AML-193 (cell line): ENCODE measurements at regions not wholly inside any gene's neighbourhood (a gene's known extent, or its start where the extent isn't known, plus 50 kb on each side); places are given as distances from the start of the nearest gene placed in this dataset.
"Not testable (repeated sequence)": the region's sequence is repeated elsewhere in the genome, so short reads cannot be mapped to it uniquely, and the experiment has no call there.

Experiments
- DNase-seq, 2 experiments: peaks; one replicate each; lab custom pipeline; 2025; lab: John Stamatoyannopoulos, UW

DNA sequence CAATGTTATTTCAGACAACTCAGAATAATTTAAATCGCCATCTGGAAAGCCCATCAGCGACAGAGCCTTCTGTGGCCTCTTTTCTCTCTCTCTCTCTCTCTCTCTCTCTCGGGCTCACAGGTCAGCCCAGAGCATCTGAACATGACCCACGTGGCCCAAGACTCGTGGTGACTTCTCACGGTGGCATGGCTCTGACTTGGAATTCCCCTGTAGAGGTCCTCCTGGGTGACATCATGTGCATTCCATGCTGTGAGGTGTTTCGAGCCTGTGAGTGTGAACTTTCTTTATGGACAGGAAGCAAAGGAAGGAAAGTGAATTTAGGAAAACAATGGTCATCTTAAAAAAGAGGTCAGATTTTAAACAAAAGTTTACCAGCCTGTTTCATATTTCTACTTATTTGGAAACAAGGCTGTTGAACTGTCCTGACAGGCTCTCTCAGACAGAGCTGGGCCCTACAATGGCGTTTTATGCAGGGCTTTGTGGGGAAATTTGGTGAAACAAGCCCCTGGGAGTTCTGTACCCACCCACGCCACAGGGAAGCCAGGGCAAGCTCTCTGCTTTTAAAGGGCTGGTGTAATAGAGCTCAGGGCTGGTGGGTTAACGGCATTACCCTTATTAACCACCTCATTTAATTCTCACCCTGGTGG lies 359.7 kb upstream of the ZNF32 start:
- no peak for DNase-seq

DNA sequence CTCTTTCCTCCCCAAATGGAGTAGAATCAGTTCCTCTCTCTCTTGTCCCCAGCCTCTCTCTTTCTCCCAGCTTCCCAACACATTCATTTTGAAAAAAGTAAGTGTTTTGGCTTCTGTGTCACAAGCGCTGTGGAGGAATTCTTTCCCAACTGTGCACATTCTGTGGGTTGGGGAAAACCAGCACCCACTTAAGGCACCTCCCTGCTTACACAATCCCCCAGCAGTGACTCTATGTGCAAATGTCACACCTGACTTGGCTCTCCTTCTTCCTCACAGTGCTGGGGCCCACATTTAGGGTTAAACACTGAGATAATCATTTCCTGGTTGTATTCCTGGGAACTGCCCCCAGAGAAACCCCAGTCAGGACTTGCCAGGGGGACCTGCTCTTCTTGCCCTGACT lies 358.1 kb upstream of the ZNF32 start:
- no peak for DNase-seq

DNA sequence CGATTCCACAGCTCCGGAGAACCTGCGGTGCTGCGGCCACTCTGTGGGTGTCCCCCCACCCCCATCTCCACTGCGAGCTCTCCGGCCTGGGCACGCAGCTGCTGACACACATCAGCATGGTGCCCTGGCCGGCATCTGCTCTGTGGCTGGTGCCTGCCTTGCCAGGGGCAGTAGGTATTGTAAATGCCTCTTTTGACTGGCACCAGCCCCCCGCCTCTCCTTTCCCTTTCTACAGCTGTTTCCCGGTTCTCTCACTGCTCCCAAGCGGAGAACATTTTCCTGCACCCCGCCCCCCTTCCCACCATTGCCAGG lies 357.1 kb upstream of the ZNF32 start:
- no peak for DNase-seq

DNA sequence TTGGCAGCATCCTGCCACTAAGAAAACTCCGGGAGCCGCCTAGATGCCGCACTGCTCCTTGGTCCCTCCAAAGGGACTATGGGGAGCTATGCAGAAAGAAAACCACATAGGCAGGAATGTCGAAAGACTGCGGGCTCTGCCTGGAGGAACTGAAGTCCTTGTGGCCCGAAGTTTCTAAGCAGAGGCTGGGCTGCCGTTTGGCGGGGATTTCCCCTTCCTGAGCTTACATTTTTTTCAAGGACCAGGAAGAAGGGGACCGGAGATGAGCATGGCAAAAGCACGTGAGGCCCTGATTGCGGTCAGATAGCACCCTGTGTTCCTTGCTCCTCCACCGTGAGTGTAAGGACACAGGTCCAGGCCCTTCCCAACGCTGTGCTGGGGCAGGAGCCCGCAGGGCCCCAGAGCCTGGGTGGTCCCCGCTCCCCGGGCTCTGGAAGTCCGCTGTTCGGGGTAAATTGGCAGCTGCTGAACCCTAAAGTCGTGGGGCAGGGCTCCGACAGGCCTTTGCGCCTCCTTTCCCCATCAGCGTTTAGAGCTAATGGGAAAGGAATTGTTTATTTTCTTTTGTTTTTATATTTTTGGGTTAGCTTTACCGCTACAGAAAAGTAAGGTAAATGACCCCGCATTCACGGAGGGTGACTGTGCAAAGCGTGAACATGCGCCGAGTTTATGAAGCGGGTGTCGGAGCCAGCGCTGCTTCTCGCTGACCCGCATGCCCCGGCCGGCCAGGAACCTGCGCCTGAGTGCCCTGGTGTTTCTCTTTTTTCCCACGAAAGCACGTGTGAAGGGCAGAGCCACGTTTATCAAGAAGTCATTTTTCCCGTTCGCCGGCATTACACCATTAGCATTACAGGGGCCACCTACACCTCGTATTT lies 356.5 kb upstream of the ZNF32 start:
- no peak for DNase-seq

DNA sequence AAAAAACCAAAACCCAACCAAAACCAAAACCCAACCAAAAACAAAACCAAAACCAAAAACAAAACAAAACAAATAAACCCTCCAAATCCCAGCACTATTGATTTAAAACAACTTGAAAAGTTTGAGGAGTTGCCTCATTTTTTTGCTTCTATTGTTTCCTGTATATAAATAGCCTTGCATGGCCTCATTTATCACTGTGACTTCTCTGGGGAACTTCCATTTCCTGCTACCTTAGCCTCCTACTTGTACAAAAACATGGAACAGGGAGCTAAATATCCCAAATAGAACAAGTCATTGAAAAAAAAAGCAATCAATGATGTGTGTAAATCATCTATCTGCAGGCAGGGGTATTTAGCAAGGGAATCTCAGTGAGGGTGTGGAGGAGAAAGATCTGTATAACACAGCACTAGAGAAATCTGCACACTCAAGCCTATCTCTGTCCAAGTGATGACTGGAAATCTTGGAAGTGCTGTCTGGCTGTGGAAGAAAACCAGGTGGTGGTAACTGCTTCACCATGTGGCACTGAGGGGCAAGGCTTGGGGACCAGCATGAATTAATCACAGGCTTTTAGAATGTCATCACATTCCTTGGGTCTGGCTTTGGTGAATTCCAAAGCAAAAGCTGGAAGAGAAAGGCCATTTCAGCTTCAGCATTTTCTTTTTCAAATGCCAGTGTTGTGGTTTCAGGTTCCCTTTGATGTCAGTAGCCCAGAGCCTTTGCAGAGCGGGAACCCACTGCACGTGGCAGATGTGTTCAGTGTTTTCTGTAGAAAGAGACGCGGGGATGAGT lies 349.5 kb upstream of the ZNF32 start:
- no peak for DNase-seq

DNA sequence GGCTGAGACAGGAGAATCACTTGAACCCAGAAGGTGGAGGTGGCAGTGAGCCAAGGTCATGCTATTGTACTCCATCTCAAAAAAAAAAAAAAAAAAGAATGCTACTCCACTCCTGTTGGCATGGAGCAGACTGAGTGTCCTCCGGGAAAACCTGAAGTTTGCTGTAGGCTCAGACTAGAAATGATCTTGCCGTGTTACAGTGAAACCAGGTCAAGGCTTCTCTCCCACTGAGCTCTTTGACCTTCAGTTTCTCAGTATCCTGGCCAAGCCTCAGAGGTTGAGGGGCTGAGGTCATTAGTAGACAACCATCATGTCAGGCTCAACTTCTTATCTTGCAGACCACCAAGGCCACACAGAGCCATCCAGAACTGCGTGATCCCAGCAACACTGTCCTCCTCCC lies 348.6 kb upstream of the ZNF32 start:
- no peak for DNase-seq

DNA sequence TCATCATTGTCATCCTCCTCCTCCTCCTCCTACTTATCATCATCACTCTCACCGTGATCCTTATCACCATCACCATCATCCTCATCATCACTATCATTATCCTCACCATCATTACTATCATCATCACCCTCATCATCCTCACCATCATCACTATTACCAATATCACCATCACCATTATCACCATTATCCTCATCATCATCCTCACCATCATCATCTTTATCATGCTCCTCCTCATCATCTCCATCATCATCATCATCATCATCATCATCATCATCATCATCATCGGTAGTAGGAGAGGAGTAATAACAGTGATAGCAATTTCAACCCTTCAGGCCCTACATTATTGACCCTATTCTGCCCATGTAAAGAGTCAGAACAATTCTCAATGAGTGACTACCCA lies 345.9 kb upstream of the ZNF32 start:
- no peak for DNase-seq

DNA sequence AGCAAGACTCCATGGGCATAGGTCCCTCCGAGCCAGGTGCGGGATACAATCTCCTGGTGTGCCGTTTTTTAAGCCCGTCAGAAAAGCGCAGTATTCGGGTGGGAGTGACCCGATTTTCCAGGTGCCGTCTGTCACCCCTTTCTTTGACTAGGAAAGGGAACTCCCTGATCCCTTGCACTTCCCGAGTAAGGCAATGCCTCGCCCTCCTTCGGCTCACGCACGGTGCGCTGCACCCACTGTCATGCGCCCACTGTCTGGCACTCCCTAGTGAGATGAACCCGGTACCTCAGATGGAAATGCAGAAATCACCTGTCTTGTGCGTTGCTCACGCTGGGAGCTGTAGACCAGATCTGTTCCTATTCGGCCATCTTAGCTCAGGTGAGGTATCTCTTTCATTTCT lies 344.1 kb upstream of the ZNF32 start:
- not testable (repeated sequence) for DNase-seq

DNA sequence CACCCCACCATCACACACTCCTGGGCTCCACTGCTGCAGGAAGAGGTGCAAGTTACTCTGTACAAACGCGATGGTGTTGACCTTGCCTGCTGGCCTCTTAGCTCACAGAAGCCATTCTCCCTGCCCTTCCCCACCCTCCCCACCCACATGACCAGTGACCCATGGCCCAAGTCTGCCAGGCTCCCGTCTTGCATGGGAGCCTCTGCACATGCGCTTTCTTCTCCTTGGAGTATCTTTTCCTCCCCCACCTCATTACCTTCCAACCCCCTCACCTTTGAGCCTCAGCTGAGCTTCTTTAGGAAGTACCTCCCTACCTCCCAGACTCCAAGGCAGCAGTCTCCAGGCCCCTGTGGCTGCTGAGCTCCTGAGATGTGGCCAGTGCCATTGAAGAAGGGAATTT lies 337.7 kb upstream of the ZNF32 start:
- no peak for DNase-seq

DNA sequence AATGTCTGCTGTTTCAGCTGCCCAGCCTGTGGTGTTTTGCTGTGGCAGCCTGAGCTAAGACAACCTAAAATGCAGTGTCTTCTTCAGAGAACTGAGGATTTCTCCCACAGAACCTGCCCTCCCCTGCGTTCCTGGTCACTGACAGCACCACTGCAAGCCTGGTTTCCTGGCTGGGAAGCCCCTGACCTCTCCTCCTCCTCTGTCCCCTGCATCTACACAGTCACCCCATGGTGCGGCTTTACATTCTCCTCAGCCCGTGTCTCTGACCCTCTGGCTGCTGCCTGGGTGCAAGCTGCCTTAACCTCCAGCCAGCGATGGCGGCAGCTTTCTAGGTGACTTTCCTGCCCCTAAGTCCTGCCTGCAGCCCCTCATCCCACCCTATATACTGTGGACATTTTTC lies 337.3 kb upstream of the ZNF32 start:
- DNase-seq, result no peak

DNA sequence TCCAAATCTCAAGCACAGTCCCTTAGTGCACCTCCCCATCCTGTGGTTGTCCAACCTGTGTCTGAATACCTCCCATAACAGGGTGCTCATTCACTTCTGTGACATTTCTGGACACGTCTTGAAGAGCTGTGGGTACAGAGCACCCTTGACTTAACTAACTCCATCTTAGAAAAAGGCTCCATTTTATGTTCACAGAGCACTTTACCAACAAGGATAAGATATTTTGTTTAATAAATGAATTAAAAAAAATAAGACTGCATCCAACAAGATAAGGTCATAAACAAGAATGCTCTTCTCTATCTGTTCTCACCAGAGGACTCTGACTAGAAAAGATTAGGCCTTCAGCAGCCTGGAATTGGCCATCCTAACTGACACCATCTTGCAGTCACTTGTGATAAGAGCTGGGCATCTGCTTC lies 335.2 kb upstream of the ZNF32 start:
- DNase-seq, result no peak

DNA sequence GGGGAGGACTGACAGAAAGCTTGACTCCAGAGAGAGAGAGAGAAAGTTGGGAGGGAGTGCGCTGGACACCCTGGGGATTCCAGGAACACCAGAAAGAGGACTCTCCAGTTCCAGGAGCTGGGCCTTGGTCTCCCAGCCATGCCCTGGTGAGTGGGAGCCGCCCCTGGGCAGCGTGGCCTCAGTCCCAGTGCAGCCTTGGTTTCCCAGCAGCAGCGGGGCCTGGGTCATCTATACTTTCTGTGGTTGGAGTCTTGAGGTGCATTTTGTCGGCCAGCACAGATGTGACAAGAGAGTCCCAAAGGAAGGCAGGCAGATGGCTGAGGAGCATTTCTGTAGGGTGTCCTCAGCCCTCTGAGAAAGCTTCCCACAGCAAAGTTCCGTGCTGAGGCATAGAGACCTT lies 334.7 kb upstream of the ZNF32 start:
- DNase-seq, result no peak

DNA sequence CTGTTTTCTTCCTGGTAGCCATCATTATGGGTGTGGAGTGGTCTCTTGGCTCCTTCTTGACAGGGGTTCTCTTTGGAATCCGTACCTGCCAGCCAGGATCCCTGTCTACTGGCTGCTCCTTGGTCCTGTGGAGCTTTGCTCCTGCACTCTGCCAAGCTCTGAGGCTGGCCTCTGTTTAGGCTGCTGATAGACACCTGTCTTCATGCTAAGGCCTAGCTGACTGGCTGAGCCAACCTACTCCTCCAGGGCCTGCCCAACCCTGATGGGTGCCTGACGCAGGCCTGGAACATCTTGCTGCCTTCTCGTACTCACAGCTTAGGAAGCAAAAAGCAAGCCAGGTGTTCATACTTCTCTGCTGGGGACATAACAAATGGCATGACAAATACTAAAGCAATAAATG lies 333.6 kb upstream of the ZNF32 start:
- DNase-seq, result no peak

DNA sequence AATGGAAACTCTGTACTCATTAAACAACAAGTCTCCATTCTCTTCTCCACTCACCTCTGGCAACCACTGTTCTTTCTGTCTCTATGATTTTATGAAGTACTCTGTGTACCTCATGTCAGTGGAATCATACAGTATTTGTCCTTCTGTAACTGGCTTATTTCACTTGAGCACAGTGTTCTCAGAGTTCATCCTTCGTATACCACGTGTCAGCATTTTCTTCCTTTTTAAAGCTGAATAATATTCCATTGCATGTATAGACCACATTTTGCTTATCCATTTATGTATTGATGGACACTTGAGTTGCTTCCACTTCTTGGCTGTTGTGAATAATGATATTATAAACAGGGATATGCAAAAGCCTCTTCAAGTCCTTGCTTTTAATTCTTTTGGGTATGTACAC lies 333.0 kb upstream of the ZNF32 start:
- no peak for DNase-seq

DNA sequence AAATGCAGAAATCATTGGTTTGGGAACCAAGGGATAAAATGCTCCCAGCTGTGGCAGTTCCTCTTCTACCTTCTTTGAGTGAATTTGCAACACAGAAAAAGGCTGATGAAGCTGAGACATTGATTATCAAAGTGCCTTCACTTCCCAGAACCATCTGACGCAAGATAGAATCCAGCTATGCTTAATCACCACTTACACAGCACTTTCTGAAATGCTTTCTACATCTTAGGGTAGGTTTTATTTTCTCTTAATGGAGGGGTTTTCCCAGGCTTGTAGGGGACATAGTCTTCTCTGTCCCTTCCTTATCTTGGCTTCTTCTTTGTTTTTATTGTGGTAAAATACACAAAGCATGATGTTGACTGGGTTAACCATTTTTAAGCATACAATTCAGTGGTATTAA lies 332.6 kb upstream of the ZNF32 start:
- no peak for DNase-seq

DNA sequence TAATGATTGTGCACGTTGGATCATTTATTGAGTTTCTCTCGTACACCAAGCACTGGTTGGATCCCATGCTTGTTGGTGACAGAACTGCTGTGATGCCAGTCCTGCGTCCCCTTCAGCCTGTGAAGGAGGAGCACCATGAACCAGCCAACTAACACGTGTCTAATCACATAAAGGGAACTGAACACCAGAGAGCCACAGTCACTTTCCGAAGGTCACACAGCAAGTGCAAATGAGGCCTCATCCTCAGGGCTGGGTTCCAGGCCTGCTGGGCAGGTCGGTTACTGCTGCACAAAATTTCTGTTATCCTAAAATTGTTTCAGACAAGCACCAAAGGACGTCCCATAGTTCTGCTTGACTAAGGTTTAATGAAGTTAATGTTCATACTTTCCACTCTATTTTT lies 332.0 kb upstream of the ZNF32 start:
- DNase-seq, result no peak

DNA sequence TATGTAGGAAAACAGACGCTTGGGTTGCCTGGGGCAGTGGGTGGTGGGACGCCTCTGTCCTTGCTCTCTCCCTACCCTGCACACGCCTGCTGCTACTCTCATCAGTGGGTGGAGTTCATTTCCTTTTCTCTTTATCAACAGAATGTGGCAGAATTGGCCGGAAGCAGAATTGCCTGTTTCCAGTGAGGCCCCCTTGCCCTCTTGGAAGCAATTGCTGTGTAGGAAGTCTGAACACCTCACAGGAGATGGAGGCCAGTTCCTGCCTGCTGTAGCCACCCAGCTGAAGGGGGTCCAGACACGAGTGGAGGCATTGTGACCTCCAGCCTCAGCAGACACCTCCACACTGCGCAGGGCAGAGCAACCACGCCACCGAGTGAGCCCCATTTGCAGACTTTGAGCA lies 331.6 kb upstream of the ZNF32 start:
- DNase-seq, result no peak

DNA sequence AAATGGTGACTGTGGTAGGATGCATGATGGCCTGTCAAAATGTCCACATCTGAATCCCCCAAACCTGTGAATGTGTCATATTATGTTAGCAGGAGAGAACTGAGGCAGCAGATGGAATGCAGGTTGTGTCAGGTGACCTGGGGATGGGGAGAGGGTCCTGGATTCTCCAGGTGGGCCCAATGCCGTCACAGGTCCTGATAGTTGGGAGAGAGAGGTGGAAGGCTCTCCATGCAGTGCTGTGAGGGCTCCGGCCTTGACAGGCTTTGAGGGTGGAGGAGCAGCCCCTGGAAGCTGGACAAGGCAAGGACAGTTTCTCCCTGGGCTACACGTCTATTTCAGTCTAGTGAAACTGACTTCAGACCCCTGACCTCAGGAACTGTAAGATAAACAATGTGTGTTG lies 330.9 kb upstream of the ZNF32 start:
- no peak for DNase-seq

DNA sequence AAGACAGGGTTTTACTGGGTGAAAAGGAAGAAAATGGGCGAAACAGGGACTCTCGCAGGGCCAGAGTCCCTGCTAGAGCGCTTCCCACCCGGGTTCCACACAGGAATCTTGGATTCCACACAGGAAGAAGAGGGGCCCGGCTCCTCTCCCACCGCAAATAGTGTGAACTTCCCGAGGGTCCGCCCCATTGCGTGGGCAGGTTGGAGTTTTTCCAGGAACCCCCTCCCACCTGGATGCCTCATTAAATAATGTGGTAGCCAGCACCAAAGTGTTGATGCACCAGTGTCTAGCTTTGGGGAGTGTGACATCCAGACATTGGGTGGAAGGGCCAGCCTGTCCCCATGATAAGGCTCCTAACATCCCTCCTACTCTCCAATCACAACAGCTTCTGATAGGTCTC lies 330.3 kb upstream of the ZNF32 start:
- DNase-seq, result no peak

DNA sequence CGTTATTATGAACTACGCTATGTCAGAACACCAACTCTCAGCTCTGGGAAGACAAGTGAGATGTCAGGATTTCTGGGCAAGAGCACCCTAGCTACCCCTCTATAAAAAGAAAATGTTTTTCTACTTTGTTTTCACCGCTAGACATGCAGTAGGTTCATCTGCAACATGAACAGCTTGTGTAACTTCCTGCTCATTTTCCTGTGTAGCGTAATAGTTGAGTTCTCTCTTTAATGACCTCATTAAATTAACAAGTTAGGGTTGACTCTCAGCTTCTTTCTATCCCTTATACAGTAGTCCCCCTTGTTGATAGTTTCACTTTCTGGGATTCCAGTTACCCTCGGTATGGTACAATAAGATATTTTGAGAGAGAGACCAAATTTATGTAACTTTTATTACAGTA lies 329.4 kb upstream of the ZNF32 start:
- no peak for DNase-seq

DNA sequence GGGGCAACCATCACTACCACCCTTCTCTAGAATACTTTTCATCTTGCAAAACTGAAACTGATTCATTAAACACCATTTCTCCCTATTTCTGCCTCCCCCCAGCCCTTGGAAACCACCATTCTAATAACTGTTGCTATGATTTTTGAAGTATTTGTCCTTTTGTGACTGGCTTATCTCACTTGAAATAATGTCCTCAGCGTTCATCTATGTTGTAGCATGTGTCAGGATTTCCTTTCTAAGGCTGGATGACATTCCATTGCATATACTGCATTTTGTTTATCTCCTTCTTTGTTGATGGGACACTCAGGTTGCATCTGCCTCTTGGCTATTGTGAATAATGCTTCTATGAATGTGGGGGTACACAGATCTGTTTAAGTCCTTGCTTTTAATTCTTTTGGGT lies 327.6 kb upstream of the ZNF32 start:
- no peak for DNase-seq

DNA sequence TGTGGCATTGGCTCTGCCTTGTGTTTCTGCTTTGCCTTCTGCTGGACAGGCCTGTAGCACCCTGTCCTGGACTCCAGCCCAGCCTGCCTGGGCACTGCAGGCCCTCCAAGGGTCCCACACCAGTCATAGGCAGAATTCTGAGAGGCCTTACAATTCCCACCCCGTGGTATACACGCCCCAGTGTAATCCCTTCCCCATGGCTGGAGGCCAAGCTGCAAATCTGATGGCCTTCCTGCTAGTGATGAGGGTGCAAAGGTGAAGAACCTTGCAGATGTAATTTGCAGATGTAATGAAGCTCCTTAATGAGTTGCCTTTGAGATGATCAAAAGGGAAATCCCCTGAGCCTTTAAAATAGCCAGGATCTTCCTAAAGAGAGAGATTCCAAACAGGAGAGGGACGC lies 325.1 kb upstream of the ZNF32 start:
- no peak for DNase-seq

DNA sequence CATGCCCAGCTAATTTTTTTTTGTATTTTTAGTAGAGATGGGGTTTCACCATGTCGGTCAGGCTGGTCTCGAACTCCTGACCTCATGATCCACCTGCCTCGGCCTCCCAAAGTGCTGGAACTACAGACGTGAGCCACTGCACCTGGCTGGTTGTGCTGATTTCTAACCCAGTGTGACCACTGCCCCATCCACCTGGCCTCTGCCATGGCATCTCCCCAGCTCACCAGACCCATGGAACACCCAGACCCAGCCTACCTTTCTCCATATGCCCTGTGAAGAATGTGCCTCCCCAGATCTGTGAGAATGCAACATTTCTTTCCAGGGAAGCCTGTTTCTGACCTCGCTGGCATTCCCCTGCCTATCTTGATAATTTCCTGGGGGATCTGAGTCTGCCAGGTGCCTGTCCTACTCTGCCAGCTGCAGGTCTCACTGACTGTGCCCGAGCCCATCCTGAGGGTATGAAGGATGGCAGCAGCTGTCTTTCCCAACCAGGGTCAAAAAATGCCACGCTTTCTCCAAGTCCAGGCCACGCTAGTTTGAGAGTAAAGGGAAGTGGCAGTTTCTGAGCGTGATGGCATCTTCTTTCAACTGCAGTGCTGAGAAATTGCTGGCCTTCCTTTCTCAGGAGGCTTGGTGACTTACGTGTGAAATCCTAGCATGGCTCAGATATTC lies 324.4 kb upstream of the ZNF32 start:
- no peak for DNase-seq
